HG03025 (cell line): ENCODE measurements at regions not wholly inside any gene's neighbourhood (a gene's known extent, or its start where the extent isn't known, plus 50 kb on each side); places are given as distances from the start of the nearest gene placed in this dataset.

ENCODE experiments used
- ATAC-seq: cut with Tn5 transposase; IDR thresholded peaks from one replicate; pipeline ENCODE4 v1.9.1; 2021; ENCODE audit warnings: mild to moderate bottlenecking, moderate library complexity; ENCODE audit not compliant: unreplicated experiment, low FRiP score

- ATAC-seq: peak; percentile 66
Measured at GRCh38 chr4:166594326-166594946, 639.9 kb downstream of the SPOCK3 start.

- no peak for ATAC-seq
Measured at GRCh38 chr4:166600264-166600663, 634.0 kb downstream of the SPOCK3 start.

GRCh38 chr4:166602068-166602467 is 632.2 kb downstream of the SPOCK3 start:
- ATAC-seq: no peak

- peak; percentile 31 for ATAC-seq
Measured at GRCh38 chr4:166622425-166622977, 611.8 kb downstream of the SPOCK3 start.

GRCh38 chr4:166625018-166625637 is 609.2 kb downstream of the SPOCK3 start:
- ATAC-seq: no peak

GRCh38 chr4:166628454-166628853 is 605.8 kb downstream of the SPOCK3 start:
- ATAC-seq: no peak

- ATAC-seq: no peak
Measured at GRCh38 chr4:166635367-166635766, 598.9 kb downstream of the SPOCK3 start.

GRCh38 chr4:166637816-166638215 is 596.5 kb downstream of the SPOCK3 start:
- no peak for ATAC-seq

- ATAC-seq: no peak
Measured at GRCh38 chr4:166655231-166655630, 579.1 kb downstream of the SPOCK3 start.

- ATAC-seq: no peak
Measured at GRCh38 chr4:166655705-166656104, 578.6 kb downstream of the SPOCK3 start.

GRCh38 chr4:166657261-166657660 is 577.0 kb downstream of the SPOCK3 start:
- no peak for ATAC-seq

GRCh38 chr4:166658585-166658984 is 575.7 kb downstream of the SPOCK3 start:
- ATAC-seq: peak; percentile 55

- peak; percentile 90 for ATAC-seq
Measured at GRCh38 chr4:166662266-166662843, 571.9 kb downstream of the SPOCK3 start.

GRCh38 chr4:166670341-166670740 is 564.0 kb downstream of the SPOCK3 start:
- no peak for ATAC-seq

- no peak for ATAC-seq
Measured at GRCh38 chr4:166673911-166674310, 560.4 kb downstream of the SPOCK3 start.

- ATAC-seq: no peak
Measured at GRCh38 chr4:166675411-166675810, 558.9 kb downstream of the SPOCK3 start.

GRCh38 chr4:166680796-166681195 is 553.5 kb downstream of the SPOCK3 start:
- no peak for ATAC-seq

GRCh38 chr4:166682200-166682599 is 552.1 kb downstream of the SPOCK3 start:
- ATAC-seq: no peak
